ENCODE measurements at regions not wholly inside any gene's neighbourhood (a gene's known extent, or its start where the extent isn't known, plus 50 kb on each side); places are given as distances from the start of the nearest gene placed in this dataset.

GRCh38 chr1:229141689-229142377 is 129.1 kb upstream of the RAB4A start:
- TF ChIP-seq CTCF (conservative IDR thresholded peaks at IDR 0.05) (no peak), ZFX (IDR thresholded peaks at IDR 0.05) (no peak)

Data from C4-2B (cell line).